ENCODE measurements at regions not wholly inside any gene's neighbourhood (a gene's known extent, or its start where the extent isn't known, plus 50 kb on each side); places are given as distances from the start of the nearest gene placed in this dataset.
A peak's percentile ranks its signal among the peaks of the same experiment; 100 is the strongest.

- intact Hi-C loops (cut with DNase I; ENCODE audit: low total_unique reads) = no loop called here
- Histone ChIP-seq H3K4me3 (no peak overlapping the region), H3K4me1 (peaks cover 0 to 8% of the 10 kb centered on the region in 2 donors), H3K9me3 (no peaks in the 10 kb centered on the region), H3K27ac (peak overlapping the region; percentile 51 to 69), H3K36me3 (no peaks in the 10 kb centered on the region), H3K27me3 (no peaks in the 10 kb centered on the region)
- no peak for DNase-seq
- TF ChIP-seq POLR2A (IDR thresholded peaks at IDR 0.05) (no peak), CTCF (IDR thresholded peaks at IDR 0.05) (no peak)
Measured at GRCh38 chr21:28418726-28419514, 573.8 kb downstream of the LTN1 start.

GRCh38 chr21:28410256-28410655 is 582.4 kb downstream of the LTN1 start:
- H3K36me3 ChIP-seq = no peaks in the 10 kb centered on the region
- no peaks in the 10 kb centered on the region for H3K4me1 ChIP-seq
- no peak overlapping the region for H3K4me3 ChIP-seq
- no peaks in the 10 kb centered on the region for H3K9me3 ChIP-seq
- no peak for TF ChIP-seq POLR2A (IDR thresholded peaks at IDR 0.05)
- TF ChIP-seq CTCF (IDR thresholded peaks at IDR 0.05) = no peak
- DNase-seq = no peak
- H3K27ac ChIP-seq = peak overlapping the region; percentile 24 to 38
- no peaks in the 10 kb centered on the region for H3K27me3 ChIP-seq
- intact Hi-C loops (cut with DNase I; ENCODE audit: low total_unique reads) = no loop called here

GRCh38 chr21:28402616-28402989 is 590.1 kb downstream of the LTN1 start:
- no peak for DNase-seq
- H3K27ac ChIP-seq = no peak overlapping the region
- H3K4me1 ChIP-seq = no peaks in the 10 kb centered on the region
- no peaks in the 10 kb centered on the region for H3K9me3 ChIP-seq
- no peaks in the 10 kb centered on the region for H3K36me3 ChIP-seq
- H3K27me3 ChIP-seq = no peaks in the 10 kb centered on the region
- intact Hi-C loops (cut with DNase I; ENCODE audit: low total_unique reads) = no loop called here
- no peak overlapping the region for H3K4me3 ChIP-seq
- TF ChIP-seq POLR2A (IDR thresholded peaks at IDR 0.05) (no peak), CTCF (IDR thresholded peaks at IDR 0.05) (no peak)

- H3K36me3 ChIP-seq = no peaks in the 10 kb centered on the region
- H3K9me3 ChIP-seq = no peaks in the 10 kb centered on the region
- no peaks in the 10 kb centered on the region for H3K4me1 ChIP-seq
- H3K4me3 ChIP-seq = no peak overlapping the region
- TF ChIP-seq POLR2A (IDR thresholded peaks at IDR 0.05) (no peak), CTCF (IDR thresholded peaks at IDR 0.05) (no peak)
- no peak for DNase-seq
- no peaks in the 10 kb centered on the region for H3K27me3 ChIP-seq
- intact Hi-C loops (cut with DNase I; ENCODE audit: low total_unique reads) = no loop called here
- no peak overlapping the region for H3K27ac ChIP-seq
Measured at GRCh38 chr21:28397040-28397439, 595.6 kb downstream of the LTN1 start.

- H3K4me1 ChIP-seq = no peaks in the 10 kb centered on the region
- H3K27ac ChIP-seq = no peak overlapping the region
- H3K36me3 ChIP-seq = no peaks in the 10 kb centered on the region
- no peak overlapping the region for H3K4me3 ChIP-seq
- DNase-seq = no peak
- no peak for TF ChIP-seq POLR2A (IDR thresholded peaks at IDR 0.05)
- TF ChIP-seq CTCF (IDR thresholded peaks at IDR 0.05) = no peak
- intact Hi-C loops (cut with DNase I; ENCODE audit: low total_unique reads) = no loop called here
- H3K9me3 ChIP-seq = no peaks in the 10 kb centered on the region
- H3K27me3 ChIP-seq = no peaks in the 10 kb centered on the region
Measured at GRCh38 chr21:28396421-28396820, 596.3 kb downstream of the LTN1 start.

Measured in uterus (tissue), 3 donors.